Tibial nerve (tissue), 4 donors: ENCODE measurements at regions not wholly inside any gene's neighbourhood (a gene's known extent, or its start where the extent isn't known, plus 50 kb on each side); places are given as distances from the start of the nearest gene placed in this dataset.

Experiments used
- DNase-seq, 2 donors: peaks; one replicate each; pipeline ENCODE4 v3.0.0-alpha.2; 2019; ENCODE audit warnings: low spot score in 2 of 2
- H3K27ac ChIP-seq, 4 donors: fragments of 200-600 bp; sonication (generic) in 3 of 4; one replicate each; pipeline ENCODE4 v1.5.1; 2017 to 2019; ENCODE audit warnings: mild to moderate bottlenecking in 1 of 4
- H3K27me3 ChIP-seq, 2 donors: fragments of 200-600 bp; sonication (generic) in 1 of 2; one replicate each; pipeline versions ENCODE4 v1.5.1 to v1.6.0; 2017 to 2019
- H3K36me3 ChIP-seq, 3 donors: fragments of 200-600 bp; sonication (generic); one replicate each; pipeline ENCODE4 v1.5.1; 2018 to 2019
- H3K4me1 ChIP-seq, 4 donors: fragments of 200-600 bp; sonication (generic) in 3 of 4; one replicate each; pipeline ENCODE4 v1.5.1; 2017 to 2019
- H3K4me3 ChIP-seq, 4 donors: fragments of 200-600 bp; sonication (generic) in 3 of 4; one replicate each; pipeline ENCODE4 v1.5.1; 2017 to 2019; ENCODE audit warnings: mild to moderate bottlenecking in 1 of 4, moderate library complexity in 1 of 4
- H3K9me3 ChIP-seq, 4 donors: fragments of 200-600 bp; sonication (generic) in 3 of 4; one replicate each; pipeline ENCODE4 v1.5.1; 2017 to 2019
- EP300 ChIP-seq, 2 donors: sonication (generic); formaldehyde crosslinking; IDR thresholded peaks; one replicate each; pipeline ENCODE4 v1.6.1; 2017; ENCODE audit warnings: antibody characterized with exemption in 2 of 2, mild to moderate bottlenecking in 1 of 2
- POLR2A ChIP-seq, 2 donors: fragments of 450-650 bp; IDR thresholded peaks; one replicate each; pipeline ENCODE4 v1.6.1; 2017; ENCODE audit warnings: antibody characterized with exemption in 2 of 2, mild to moderate bottlenecking in 2 of 2, moderate library complexity in 2 of 2
- WGBS, 2 donors: methylation state at CpG; one replicate each; pipeline ENCODE4 v1.1.5; 2018; 5-methylcytosine and 5-hydroxymethylcytosine counted together
- TF ChIP-seq, protein P1 (sequence below), 5 experiments: fragments of 200-600 bp in 3 of 5; fragments of 450-650 bp in 2 of 5; sonication (generic) in 3 of 5; IDR thresholded peaks; one replicate each; pipeline ENCODE4 v1.5.1; 2016 to 2019; ENCODE audit warnings: antibody characterized with exemption in 5 of 5, mild to moderate bottlenecking in 3 of 5, moderate library complexity in 2 of 5

DNA sequence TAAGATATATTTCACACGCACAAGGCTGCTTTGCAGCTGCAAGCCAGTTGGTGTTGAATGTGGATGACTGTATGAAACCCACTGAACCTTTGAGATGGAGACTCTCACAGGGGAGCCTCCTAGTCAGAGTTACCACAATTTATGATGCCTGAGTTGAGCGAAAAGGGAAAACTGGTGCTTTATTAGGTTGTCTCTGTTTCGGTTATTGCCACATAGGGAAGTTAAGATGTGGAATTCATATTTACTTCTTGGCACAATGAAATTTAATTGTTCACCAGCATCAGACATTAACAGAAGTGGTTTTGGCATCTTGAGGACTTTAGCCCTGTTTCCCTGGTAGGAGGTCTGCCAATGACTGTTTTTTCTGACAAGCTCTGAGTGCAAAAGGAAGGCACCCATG, 358.2 kb downstream of the SQOR start:
- Histone ChIP-seq H3K9me3 (peaks cover 0 to 17% (median 0%) of the 10 kb centered on the region in 4 donors), H3K4me3 (no peak overlapping the region), H3K27me3 (no peaks in the 10 kb centered on the region), H3K27ac (no peak overlapping the region), H3K36me3 (no peaks in the 10 kb centered on the region), H3K4me1 (no peaks in the 10 kb centered on the region)
- TF ChIP-seq POLR2A (IDR thresholded peaks at IDR 0.05) (no peak), EP300 (IDR thresholded peaks at IDR 0.05) (no peak)
- TF ChIP-seq, protein P1, sequence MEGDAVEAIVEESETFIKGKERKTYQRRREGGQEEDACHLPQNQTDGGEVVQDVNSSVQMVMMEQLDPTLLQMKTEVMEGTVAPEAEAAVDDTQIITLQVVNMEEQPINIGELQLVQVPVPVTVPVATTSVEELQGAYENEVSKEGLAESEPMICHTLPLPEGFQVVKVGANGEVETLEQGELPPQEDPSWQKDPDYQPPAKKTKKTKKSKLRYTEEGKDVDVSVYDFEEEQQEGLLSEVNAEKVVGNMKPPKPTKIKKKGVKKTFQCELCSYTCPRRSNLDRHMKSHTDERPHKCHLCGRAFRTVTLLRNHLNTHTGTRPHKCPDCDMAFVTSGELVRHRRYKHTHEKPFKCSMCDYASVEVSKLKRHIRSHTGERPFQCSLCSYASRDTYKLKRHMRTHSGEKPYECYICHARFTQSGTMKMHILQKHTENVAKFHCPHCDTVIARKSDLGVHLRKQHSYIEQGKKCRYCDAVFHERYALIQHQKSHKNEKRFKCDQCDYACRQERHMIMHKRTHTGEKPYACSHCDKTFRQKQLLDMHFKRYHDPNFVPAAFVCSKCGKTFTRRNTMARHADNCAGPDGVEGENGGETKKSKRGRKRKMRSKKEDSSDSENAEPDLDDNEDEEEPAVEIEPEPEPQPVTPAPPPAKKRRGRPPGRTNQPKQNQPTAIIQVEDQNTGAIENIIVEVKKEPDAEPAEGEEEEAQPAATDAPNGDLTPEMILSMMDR (IDR thresholded peaks at IDR 0.05): no peak
- WGBS, 2 donors: 89 to 90% methylated on average over 3 of the region's 3 CpGs
- no peak for DNase-seq

DNA sequence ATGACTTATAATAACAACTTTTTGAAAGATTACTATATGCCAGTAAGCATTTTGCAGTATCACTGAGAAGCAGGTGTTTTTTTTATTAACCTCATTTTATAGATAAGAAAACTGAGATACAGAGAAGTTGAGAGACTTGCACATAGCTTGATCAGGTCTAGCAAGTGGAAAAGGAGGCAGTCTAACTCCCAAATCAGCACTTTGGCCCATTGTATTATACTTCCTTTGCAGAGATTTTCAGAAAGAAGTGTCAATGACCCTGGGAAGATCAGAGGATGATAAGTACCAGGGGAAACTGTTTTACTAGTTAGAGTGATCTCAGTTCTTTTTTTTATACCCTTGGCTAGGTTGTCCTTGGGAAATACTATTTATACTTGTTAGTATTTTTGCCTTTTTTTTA, 358.7 kb downstream of the SQOR start:
- Histone ChIP-seq H3K27ac (no peak overlapping the region), H3K4me1 (no peaks in the 10 kb centered on the region), H3K4me3 (no peak overlapping the region), H3K27me3 (no peaks in the 10 kb centered on the region), H3K9me3 (peaks cover 0 to 14% (median 0%) of the 10 kb centered on the region in 4 donors), H3K36me3 (no peaks in the 10 kb centered on the region)
- no peak for DNase-seq
- TF ChIP-seq, protein P1 (IDR thresholded peaks at IDR 0.05): no peak
- TF ChIP-seq POLR2A (IDR thresholded peaks at IDR 0.05) (no peak), EP300 (IDR thresholded peaks at IDR 0.05) (no peak)

DNA sequence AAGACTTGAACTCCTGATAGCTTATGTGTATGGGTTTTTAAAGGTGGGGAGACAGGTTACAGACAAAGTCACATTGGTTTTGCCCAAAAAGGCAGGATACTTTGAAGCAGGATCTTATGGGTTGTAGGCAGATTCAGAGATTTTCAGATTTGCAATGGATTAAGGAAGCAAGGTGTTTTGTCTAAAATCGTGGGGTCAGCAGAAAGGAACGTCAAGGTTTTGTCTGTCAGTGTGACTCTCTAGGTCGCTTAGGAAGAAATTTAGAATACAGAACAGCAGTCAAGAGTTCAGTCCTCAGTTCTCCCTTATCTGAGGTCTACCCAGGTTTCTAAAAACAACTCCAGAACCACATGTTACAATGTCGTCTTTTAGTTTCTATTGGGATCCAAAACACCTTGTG, 361.0 kb downstream of the SQOR start:
- H3K27ac ChIP-seq: no peak overlapping the region
- H3K4me3 ChIP-seq: no peak overlapping the region
- TF ChIP-seq POLR2A (IDR thresholded peaks at IDR 0.05) (no peak), EP300 (IDR thresholded peaks at IDR 0.05) (no peak)
- TF ChIP-seq, protein P1 (IDR thresholded peaks at IDR 0.05): no peak
- H3K36me3 ChIP-seq: no peaks in the 10 kb centered on the region
- H3K4me1 ChIP-seq: no peaks in the 10 kb centered on the region
- H3K27me3 ChIP-seq: no peaks in the 10 kb centered on the region
- WGBS, 2 donors: 79 to 82% methylated on average over 4 of the region's 4 CpGs
- peaks cover 0 to 7% (median 0%) of the 10 kb centered on the region in 4 donors for H3K9me3 ChIP-seq
- DNase-seq: no peak

DNA sequence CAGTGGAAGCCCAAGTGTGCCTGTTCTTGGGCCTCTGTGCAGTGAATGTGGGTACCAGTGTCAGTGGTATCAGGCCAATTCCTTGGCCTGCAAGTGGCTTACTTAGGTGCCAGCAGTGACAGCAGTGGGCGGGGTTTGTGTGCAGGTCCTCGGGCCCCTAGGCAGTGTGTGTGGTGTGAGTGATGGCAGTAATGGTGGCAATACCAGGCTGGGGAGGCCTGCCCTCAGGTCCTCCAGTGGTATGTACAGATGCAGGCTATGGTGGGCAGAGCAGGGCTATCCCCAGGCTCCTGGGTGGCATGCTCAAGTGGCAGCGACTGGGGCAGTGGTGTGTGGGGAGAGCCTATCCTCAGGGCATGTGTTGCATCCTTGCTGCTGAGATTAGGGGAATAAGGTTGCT, 379.7 kb downstream of the SQOR start:
- 87 to 100% methylated on average over 3 of the region's 3 CpGs for WGBS, 2 donors
- no peaks in the 10 kb centered on the region for H3K4me1 ChIP-seq
- H3K27ac ChIP-seq: no peak overlapping the region

DNA sequence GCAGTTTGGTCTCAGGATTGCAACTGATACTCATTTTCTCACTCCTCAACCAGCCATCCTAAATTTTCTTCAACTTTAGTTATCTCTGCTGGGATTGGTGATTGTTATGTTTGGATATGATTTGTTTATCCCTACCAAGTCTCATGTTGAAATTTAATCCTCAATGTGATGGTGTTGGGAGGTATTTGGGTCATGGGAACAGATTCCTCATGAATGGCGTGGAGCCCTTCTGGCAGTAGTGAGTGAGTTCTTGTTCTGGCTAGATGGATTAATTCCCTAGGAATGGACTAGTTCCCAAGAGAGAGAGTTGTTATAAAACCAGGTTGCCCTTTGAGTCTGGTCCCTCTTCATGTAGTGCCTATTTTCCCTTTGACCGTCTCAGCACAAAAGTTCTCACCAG, 399.9 kb downstream of the SQOR start:
- H3K27me3 ChIP-seq: no peaks in the 10 kb centered on the region
- H3K4me1 ChIP-seq: no peaks in the 10 kb centered on the region
- TF ChIP-seq POLR2A (IDR thresholded peaks at IDR 0.05) (no peak), EP300 (IDR thresholded peaks at IDR 0.05) (no peak)
- TF ChIP-seq, protein P1 (IDR thresholded peaks at IDR 0.05): no peak
- H3K9me3 ChIP-seq: no peaks in the 10 kb centered on the region
- WGBS, 2 donors: 58 to 78% methylated on average over 2 of the region's 2 CpGs
- no peak for DNase-seq
- no peak overlapping the region for H3K27ac ChIP-seq
- no peak overlapping the region for H3K4me3 ChIP-seq
- H3K36me3 ChIP-seq: no peaks in the 10 kb centered on the region

More for the DNA sequence above, 379.7 kb downstream of the SQOR start:
- H3K4me3 ChIP-seq: no peak overlapping the region
- H3K36me3 ChIP-seq: no peaks in the 10 kb centered on the region
- no peaks in the 10 kb centered on the region for H3K27me3 ChIP-seq
- peaks cover 0 to 57% (median 2%) of the 10 kb centered on the region in 4 donors for H3K9me3 ChIP-seq
- no peak for DNase-seq
- TF ChIP-seq POLR2A (IDR thresholded peaks at IDR 0.05) (no peak), EP300 (IDR thresholded peaks at IDR 0.05) (no peak)
- TF ChIP-seq, protein P1 (IDR thresholded peaks at IDR 0.05): no peak
